Spleen (tissue), 11 donors: ENCODE measurements at regions not wholly inside any gene's neighbourhood (a gene's known extent, or its start where the extent isn't known, plus 50 kb on each side); places are given as distances from the start of the nearest gene placed in this dataset.

ENCODE experiments used
- DNase-seq: peaks from one replicate; pipeline ENCODE4 v3.0.0-alpha.2; 2020
- H3K27ac ChIP-seq, 8 donors: fragments of 200-600 bp; sonication (generic) in 7 of 8; 1 replicate in 4 of 8; 2 replicates in 4 of 8; pipeline versions ENCODE4 v1.5.0 to v1.8.0; 2016 to 2021; ENCODE audit warnings: inconsistent platforms in 4 of 8, mild to moderate bottlenecking in 4 of 8, moderate library complexity in 1 of 8
- H3K27me3 ChIP-seq, 7 donors: fragments of 200-600 bp; sonication (generic) in 6 of 7; replicated peaks in 1 of 7; 1 replicate in 4 of 7; 2 replicates in 3 of 7; pipeline versions ENCODE4 v1.5.0 to v1.8.0; 2016 to 2021; ENCODE audit warnings: inconsistent platforms in 3 of 7, mild to moderate bottlenecking in 1 of 7
- H3K36me3 ChIP-seq, 6 donors: fragments of 200-600 bp; sonication (generic) in 5 of 6; 1 replicate in 4 of 6; 2 replicates in 2 of 6; pipeline versions ENCODE4 v1.5.0 to v1.8.0; 2016 to 2021; ENCODE audit warnings: inconsistent platforms in 2 of 6
- H3K4me1 ChIP-seq, 6 donors: fragments of 200-600 bp; sonication (generic) in 5 of 6; 1 replicate in 3 of 6; 2 replicates in 3 of 6; pipeline versions ENCODE4 v1.5.0 to v1.8.0; 2016 to 2021; ENCODE audit warnings: inconsistent platforms in 3 of 6
- H3K4me3 ChIP-seq, 8 donors: fragments of 200-600 bp; sonication (generic) in 7 of 8; 1 replicate in 4 of 8; 2 replicates in 4 of 8; pipeline versions ENCODE4 v1.5.0 to v1.8.0; 2016 to 2021; ENCODE audit warnings: inconsistent platforms in 4 of 8, mild to moderate bottlenecking in 4 of 8, moderate library complexity in 2 of 8
- H3K9me3 ChIP-seq, 8 donors: fragments of 200-600 bp; sonication (generic) in 7 of 8; 1 replicate in 4 of 8; 2 replicates in 4 of 8; pipeline versions ENCODE4 v1.5.0 to v1.8.0; 2016 to 2021; ENCODE audit warnings: inconsistent platforms in 4 of 8
- POLR2A ChIP-seq, 3 donors: fragments of 450-650 bp; IDR thresholded peaks; one replicate each; pipeline ENCODE4 v1.5.1; 2017; ENCODE audit warnings: antibody characterized with exemption in 3 of 3, mild to moderate bottlenecking in 1 of 3
- POLR2AphosphoS5 ChIP-seq, 3 donors: sonication (generic); formaldehyde crosslinking; IDR thresholded peaks; one replicate each; pipeline ENCODE4 v1.5.1; 2017; ENCODE audit warnings: antibody characterized with exemption in 3 of 3
- WGBS, 5 donors: extraction: QIAGEN DNeasy Blood & Tissue Kit in 3 of 5; methylation state at CpG; one replicate each; pipeline versions ENCODE4 v1.1.5 to v1.1.7; 2013 to 2018; 5-methylcytosine and 5-hydroxymethylcytosine counted together
- intact Hi-C: fragments of 100-400 bp; cut with DNase I; formaldehyde crosslinking; loops from one replicate; pipeline ENCODE4 v1.15.0; 2023; ENCODE audit warnings: low total_unique reads
- TF ChIP-seq, protein P1 (sequence below), 11 experiments: fragments of 200-600 bp in 7 of 11; fragments of 450-650 bp in 4 of 11; sonication (generic) in 4 of 11; IDR thresholded peaks in 8 of 11; conservative IDR thresholded peaks in 3 of 11; 1 replicate in 7 of 11; 2 replicates in 4 of 11; pipeline versions ENCODE4 v1.4.0 to v1.8.0; 2016 to 2021; ENCODE audit warnings: antibody characterized with exemption in 11 of 11, inconsistent platforms in 4 of 11, mild to moderate bottlenecking in 1 of 11
- donor health status: healthy with polysubstance abuse.
- donor health status: DM: no; HTN: no; CAD: no; lungs with moderate emphysema.
- donor health status: DM: no; HTN: no; CAD: no.
- donor health status: Bipolar disorder and iron deficiency.
- donor health status: healthy.
- donor health status: DM: no; HTN: no; CAD: no.
- donor health status: DM: yes; HTN: yes; CAD: no.

DNA sequence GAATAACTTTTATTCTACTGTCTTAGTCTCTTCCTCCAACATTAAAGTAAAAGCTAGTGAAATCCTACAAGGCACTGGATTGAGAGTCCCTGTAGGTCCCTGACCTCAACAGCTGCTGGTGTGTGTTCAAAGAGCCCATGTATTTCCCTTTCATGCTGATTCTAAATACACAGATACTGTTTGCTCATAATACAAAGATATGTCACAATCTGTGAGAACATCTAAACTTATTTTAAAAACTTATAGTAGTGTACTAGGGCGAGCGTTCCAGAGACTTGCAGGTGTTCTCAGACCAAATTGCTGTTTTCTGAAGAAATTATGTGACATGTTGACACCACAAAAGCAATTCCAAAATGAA is 145.9 kb upstream of the LIPC start:
- intact Hi-C loops, result no loop called here
- H3K4me1 ChIP-seq, result no peaks in the 10 kb centered on the region
- H3K27me3 ChIP-seq, result no peaks in the 10 kb centered on the region
- no peak overlapping the region for H3K4me3 ChIP-seq
- no peak for DNase-seq
- TF ChIP-seq, protein P1, sequence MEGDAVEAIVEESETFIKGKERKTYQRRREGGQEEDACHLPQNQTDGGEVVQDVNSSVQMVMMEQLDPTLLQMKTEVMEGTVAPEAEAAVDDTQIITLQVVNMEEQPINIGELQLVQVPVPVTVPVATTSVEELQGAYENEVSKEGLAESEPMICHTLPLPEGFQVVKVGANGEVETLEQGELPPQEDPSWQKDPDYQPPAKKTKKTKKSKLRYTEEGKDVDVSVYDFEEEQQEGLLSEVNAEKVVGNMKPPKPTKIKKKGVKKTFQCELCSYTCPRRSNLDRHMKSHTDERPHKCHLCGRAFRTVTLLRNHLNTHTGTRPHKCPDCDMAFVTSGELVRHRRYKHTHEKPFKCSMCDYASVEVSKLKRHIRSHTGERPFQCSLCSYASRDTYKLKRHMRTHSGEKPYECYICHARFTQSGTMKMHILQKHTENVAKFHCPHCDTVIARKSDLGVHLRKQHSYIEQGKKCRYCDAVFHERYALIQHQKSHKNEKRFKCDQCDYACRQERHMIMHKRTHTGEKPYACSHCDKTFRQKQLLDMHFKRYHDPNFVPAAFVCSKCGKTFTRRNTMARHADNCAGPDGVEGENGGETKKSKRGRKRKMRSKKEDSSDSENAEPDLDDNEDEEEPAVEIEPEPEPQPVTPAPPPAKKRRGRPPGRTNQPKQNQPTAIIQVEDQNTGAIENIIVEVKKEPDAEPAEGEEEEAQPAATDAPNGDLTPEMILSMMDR (IDR thresholded peaks at IDR 0.05 in 8 of 11, conservative IDR thresholded peaks at IDR 0.05 in 3 of 11), result no peak
- TF ChIP-seq POLR2AphosphoS5 (IDR thresholded peaks at IDR 0.05) (no peak), POLR2A (IDR thresholded peaks at IDR 0.05) (no peak)
- 85 to 94% (median 90%) methylated on average over 2 of the region's 2 CpGs for WGBS, 5 donors
- no peaks in the 10 kb centered on the region for H3K9me3 ChIP-seq
- H3K36me3 ChIP-seq, result no peaks in the 10 kb centered on the region
- no peak overlapping the region for H3K27ac ChIP-seq

GRCh38 chr15:58286523-58286922 is 145.3 kb upstream of the LIPC start:
- no peaks in the 10 kb centered on the region for H3K9me3 ChIP-seq
- no peaks in the 10 kb centered on the region for H3K4me1 ChIP-seq
- no peaks in the 10 kb centered on the region for H3K27me3 ChIP-seq
- no peaks in the 10 kb centered on the region for H3K36me3 ChIP-seq
- no peak overlapping the region for H3K27ac ChIP-seq
- no peak overlapping the region for H3K4me3 ChIP-seq
- DNase-seq, result no peak
- 60 to 68% (median 61%) methylated on average over 4 of the region's 4 CpGs for WGBS, 5 donors
- intact Hi-C loops, result no loop called here
- TF ChIP-seq, protein P1 (IDR thresholded peaks at IDR 0.05 in 8 of 11, conservative IDR thresholded peaks at IDR 0.05 in 3 of 11), result no peak
- TF ChIP-seq POLR2AphosphoS5 (IDR thresholded peaks at IDR 0.05) (no peak), POLR2A (IDR thresholded peaks at IDR 0.05) (no peak)

GRCh38 chr15:58287891-58288290 is 143.9 kb upstream of the LIPC start:
- 91 to 99% (median 93%) methylated on average over 2 of the region's 2 CpGs for WGBS, 5 donors

GRCh38 chr15:58288592-58288991 is 143.2 kb upstream of the LIPC start:
- no peak overlapping the region for H3K27ac ChIP-seq
- no peaks in the 10 kb centered on the region for H3K36me3 ChIP-seq
- 76 to 91% (median 84%) methylated on average over 3 of the region's 3 CpGs for WGBS, 5 donors
- DNase-seq, result no peak
- intact Hi-C loops, result no loop called here
- TF ChIP-seq, protein P1 (IDR thresholded peaks at IDR 0.05 in 8 of 11, conservative IDR thresholded peaks at IDR 0.05 in 3 of 11), result no peak
- TF ChIP-seq POLR2A (IDR thresholded peaks at IDR 0.05) (no peak), POLR2AphosphoS5 (IDR thresholded peaks at IDR 0.05) (no peak)
- no peaks in the 10 kb centered on the region for H3K4me1 ChIP-seq
- no peak overlapping the region for H3K4me3 ChIP-seq
- H3K27me3 ChIP-seq, result no peaks in the 10 kb centered on the region
- H3K9me3 ChIP-seq, result peaks cover 0 to 12% (median 10%) of the 10 kb centered on the region in 8 donors

More at GRCh38 chr15:58287891-58288290, 143.9 kb upstream of the LIPC start:
- Histone ChIP-seq H3K36me3 (no peaks in the 10 kb centered on the region), H3K4me1 (no peaks in the 10 kb centered on the region), H3K27me3 (no peaks in the 10 kb centered on the region), H3K4me3 (no peak overlapping the region), H3K9me3 (peaks cover 0 to 12% (median 8%) of the 10 kb centered on the region in 8 donors), H3K27ac (no peak overlapping the region)
- TF ChIP-seq, protein P1 (IDR thresholded peaks at IDR 0.05 in 8 of 11, conservative IDR thresholded peaks at IDR 0.05 in 3 of 11), result no peak
- TF ChIP-seq POLR2A (IDR thresholded peaks at IDR 0.05), result no peak
- no peak for TF ChIP-seq POLR2AphosphoS5 (IDR thresholded peaks at IDR 0.05)
- intact Hi-C loops, result no loop called here
- no peak for DNase-seq
